Stimulated activated CD4-positive, alpha-beta T cell treated with anti-CD3 and anti-CD28 coated beads, Interleukin-2, amount 100 ng/mL, for 24 hours (primary cell): ENCODE measurements at regions not wholly inside any gene's neighbourhood (a gene's known extent, or its start where the extent isn't known, plus 50 kb on each side); places are given as distances from the start of the nearest gene placed in this dataset.
"Not testable (repeated sequence)": the region's sequence is repeated elsewhere in the genome, so short reads cannot be mapped to it uniquely, and the experiment has no call there.

ENCODE experiments used
- DNase-seq, 2 donors: peaks; one replicate each; pipeline ENCODE4 v3.0.0-alpha.2; 2020

- DNase-seq: no peak
Observed at GRCh38 chr12:28063355-28063880, 90.9 kb upstream of the PTHLH start.

GRCh38 chr12:28065374-28065773 is 92.8 kb upstream of the PTHLH start:
- no peak for DNase-seq

DNA sequence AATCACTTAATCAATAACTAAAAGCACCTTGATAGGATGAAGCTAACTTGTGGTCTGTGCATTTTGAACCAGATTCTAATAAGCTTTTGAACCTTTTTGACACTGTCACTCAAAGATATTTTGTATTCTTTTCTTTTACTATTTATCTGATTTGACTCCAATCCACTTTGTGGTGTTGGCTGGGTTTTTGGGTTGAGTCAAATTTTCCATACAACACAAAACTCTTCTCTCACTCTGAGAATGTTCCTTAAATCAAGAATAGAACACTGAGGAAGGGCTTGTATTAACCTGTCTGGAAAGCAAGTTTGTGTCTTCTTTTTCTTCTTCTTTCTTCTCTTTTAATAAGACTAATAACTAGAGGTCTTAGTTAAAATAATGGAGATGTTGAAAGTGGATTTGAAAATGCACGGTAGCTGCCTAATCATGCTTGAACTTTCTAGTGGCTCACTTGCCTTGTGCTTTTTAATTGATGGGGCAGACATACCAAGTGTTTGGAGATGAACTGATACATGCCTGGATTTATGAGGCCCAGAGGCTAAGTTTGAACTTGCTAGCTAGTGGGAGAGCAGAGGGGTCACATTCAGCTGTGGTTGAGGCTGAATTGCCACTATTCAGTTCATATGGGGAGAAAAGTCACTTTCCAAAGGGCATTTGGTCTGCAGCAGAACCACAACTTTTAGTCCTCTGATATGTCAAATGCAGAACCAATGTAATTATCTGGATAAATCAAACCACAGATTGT is 93.5 kb upstream of the PTHLH start:
- DNase-seq: no peak

GRCh38 chr12:28066879-28067278 is 94.3 kb upstream of the PTHLH start:
- DNase-seq: no peak

DNA sequence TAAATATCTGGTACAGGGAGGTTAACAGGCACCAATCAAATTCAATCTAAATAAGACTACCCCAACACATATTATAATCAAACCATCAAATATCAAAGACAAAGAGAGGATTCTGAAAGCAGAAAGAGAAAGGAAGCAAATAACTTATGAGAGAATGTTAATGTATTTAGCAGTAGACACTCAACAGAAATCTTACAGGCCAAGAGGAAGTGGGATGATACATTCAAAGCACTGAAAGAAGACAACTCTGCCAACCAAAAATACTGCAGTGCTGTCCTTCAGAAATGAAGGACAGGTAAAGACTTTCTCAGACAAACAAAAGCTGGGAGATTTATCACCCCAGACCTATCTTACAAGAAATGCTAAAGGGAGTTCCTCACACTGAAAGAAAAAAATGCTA is 95.9 kb upstream of the PTHLH start:
- no peak for DNase-seq

- DNase-seq: no peak
Observed at GRCh38 chr12:28079539-28079938, 107.0 kb upstream of the PTHLH start.

DNA sequence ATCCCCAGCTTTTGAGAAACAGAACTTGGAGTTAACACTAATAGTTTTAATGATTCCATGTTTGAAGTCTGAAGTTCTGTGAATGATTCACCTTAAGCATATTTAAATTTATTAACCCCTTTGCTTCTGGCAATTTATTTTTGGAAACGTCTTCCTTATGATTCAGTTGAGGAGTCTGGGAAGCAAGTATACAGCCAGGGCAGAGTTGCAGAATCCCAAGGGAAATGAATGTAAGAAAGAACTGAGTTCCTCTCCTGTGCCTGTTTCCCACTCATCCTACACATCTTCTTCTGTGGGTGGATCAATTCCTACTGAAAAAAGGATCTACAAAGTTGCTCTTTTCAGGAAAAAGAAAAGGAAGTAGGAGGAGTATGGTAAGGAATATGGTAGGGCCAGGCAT is 108.2 kb upstream of the CCDC91 start:
- DNase-seq: no peak

DNA sequence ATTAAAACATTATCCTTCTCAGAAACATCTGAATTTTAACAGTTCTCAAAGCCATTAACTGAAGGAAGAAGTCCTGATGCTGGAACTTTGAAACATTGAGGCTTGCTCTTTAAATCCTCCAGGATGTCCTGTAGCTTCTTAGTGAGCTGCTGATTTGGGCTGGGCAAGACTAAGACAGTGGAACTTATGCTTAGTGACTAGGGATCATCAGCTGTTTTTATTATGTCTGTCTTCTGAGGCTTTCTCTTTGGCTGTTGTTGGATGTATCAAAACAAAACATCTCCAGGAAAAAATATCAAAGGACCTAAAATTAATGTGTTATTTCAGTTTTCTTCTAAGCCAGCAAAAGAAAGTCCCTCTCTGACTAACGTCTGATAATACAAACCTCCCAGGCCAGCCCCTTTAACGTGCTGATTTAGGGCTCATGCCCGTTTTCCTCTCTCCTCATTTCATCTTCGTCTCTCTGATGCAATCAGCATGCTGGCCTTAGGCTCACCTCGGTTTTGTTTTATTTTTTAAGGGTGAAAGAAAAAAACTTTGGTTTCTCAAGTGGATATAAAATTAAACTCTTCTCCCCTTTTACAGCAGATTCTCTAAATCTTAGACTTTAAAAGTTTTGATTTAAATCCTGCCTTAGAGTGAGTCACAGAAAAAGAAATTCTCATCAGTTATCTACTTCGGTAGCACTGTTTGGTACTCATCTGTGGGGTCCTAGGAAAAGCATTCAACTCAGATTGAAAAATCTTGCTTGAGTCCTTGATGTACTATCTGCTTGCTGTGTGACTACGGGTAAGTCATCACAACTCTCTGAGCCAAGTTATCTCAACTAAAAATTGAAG is 106.2 kb upstream of the CCDC91 start:
- no peak for DNase-seq

- no peak for DNase-seq
Observed at GRCh38 chr12:28086521-28087155, 103.6 kb upstream of the CCDC91 start.

DNA sequence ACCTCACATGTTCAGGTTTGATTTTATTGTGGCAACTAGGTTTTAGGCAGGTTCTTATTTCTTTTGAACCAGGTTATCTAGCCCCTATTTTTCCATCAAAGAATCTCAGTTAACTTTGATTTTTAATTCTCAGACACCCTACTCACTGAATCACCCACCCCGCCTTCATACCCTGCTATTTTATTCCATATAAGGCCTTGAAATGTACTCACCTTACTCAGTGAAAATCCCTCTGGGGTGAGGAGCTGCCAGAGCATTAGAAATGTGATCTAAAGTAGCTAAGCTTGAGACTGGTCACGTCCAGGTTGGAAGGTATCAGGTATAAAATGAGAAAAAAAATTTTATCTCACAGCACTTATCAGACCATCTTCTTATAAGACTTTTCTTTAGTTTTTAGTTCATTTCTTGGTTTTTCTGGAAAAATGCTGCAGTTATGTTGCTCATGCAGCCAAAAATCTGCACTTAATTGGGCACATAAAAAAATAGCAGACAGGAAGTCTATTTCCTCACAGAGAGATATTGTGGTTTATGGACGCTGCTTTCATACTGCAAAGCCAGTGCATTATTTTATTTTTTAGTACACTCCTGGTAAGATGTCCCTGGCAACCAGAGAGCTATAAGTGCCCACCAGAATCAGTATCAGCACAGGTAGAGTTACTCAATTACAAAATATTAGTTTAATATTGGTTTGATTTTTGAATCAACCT is 101.5 kb upstream of the CCDC91 start:
- DNase-seq: no peak

- no peak for DNase-seq
Observed at GRCh38 chr12:28089338-28089737, 100.9 kb upstream of the CCDC91 start.

- no peak for DNase-seq
Observed at GRCh38 chr12:28090835-28091234, 99.4 kb upstream of the CCDC91 start.

- no peak for DNase-seq
Observed at GRCh38 chr12:28092396-28092795, 97.9 kb upstream of the CCDC91 start.

DNA sequence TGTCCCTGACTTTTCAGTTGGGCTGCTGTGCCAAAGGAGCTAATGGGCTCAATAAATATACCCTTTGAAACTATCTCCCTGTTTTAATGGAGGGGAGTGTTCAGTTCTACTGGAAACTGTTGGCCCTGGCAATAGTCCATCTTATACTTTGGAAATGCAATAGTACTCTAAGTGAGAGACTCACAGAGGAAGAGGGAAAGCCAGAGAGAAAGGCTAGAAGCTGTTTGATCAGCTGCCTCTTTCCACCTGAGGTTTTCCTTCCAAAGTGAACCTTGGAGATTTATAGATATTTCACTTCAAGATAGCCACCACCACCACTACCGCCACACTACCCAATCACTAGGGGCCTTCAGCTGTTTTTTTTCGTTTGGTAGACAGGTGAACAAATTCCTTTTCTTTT is 93.6 kb upstream of the CCDC91 start:
- DNase-seq: no peak

- no peak for DNase-seq
Observed at GRCh38 chr12:28097221-28097620, 93.0 kb upstream of the CCDC91 start.

DNA sequence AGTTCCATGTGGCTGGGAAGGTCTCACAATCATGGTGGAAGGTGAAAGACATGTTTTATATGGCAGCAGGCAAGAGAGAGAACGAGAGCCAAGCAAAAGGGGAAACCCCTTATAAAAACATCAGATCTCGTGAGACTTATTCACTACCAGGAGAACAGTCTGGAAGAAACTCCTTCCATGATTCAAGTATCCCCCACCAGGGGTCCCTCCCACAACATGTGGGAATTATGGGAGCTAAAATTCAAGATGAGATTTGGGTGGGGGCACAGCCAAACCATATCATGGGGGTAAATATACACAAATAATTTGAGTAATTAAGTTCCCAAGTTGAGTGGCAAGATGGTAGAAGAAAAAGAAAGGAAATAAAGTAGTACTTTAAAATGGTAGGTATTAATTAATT is 91.0 kb upstream of the CCDC91 start:
- not testable (repeated sequence) for DNase-seq

DNA sequence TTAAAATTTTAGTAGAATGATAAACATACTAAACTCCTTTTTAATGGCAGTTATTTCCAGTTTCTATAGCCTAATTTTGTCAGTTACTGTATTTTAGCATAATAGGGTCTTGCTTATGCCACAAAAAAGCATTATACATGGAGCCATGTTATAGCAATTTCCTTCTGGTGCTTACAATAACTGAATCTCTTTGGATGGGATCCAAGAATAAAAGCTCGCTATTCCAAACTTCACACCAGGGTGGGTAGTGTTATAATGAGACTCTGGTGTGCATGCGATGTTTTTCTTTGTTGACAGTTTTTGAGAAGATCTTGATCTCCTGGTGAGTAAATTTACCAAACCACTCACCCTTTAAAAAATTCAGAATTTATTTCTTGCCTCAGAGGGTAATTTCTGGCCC is 90.4 kb upstream of the CCDC91 start:
- DNase-seq: no peak

GRCh38 chr12:28100717-28101116 is 89.5 kb upstream of the CCDC91 start:
- DNase-seq: no peak

- no peak for DNase-seq
Observed at GRCh38 chr12:28104316-28104715, 85.9 kb upstream of the CCDC91 start.

DNA sequence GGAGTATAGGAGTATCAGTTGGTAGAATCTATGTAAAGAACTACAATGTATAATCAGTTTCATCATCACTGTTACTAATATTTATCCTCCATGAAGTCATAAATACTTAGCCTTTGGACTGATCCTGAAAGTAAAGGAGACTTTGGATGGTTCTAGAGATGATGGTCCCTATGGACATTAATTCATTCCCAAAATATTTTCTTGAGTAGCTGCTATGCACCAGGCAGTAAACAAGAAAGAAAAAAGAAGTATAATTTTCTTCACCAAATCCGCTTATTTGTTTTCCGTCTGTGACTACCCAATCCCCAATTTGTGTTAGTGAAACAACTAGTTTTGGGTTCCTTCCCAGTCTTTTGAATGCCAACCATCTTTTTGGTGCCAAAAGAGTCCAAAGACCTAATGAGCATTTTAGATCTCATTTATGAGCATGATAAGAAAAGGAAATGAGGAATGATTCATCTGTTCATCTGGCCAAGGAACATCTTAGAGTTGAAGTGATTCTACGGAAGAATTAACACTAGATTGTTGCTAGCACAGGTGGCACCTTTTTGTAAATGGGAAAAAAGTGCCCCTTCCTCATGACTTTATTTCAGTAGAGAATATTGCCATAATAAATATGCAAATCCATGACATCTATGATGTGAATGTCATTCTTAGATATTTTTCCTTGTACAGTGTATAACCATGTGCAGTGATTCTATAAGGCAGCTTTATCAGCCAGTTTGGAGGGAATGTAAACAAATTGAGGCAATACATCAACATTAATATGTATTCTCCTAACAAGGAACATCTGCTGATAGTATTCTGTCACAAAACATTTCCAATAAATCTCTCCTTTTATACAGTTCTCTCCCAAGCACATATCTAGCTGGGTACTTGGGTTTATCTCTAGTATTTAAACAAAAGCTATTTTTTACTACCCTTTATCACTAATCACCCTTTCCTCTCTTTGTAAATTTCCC is 85.1 kb upstream of the CCDC91 start:
- DNase-seq: no peak

DNA sequence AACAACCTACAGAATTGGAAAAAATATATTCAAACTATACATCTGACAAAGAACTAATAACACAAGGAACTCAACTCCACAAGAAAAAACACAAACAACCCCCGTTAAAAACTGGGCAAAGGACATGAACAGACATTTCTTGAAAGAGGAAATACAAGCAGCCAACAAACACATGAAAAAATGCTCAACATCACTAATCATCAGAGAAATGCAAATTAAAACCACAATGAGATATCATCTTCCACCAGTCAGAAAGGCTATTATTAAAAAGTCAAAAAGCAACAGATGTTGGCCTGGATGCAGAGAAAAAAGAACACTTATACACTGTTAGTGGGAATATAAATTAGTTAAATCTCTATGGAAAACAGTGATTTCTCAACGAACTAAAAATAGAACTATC is 82.6 kb upstream of the CCDC91 start:
- no peak for DNase-seq

- DNase-seq: no peak
Observed at GRCh38 chr12:28108599-28108998, 81.7 kb upstream of the CCDC91 start.
